ENCODE measurements at regions not wholly inside any gene's neighbourhood (a gene's known extent, or its start where the extent isn't known, plus 50 kb on each side); places are given as distances from the start of the nearest gene placed in this dataset.

DNA sequence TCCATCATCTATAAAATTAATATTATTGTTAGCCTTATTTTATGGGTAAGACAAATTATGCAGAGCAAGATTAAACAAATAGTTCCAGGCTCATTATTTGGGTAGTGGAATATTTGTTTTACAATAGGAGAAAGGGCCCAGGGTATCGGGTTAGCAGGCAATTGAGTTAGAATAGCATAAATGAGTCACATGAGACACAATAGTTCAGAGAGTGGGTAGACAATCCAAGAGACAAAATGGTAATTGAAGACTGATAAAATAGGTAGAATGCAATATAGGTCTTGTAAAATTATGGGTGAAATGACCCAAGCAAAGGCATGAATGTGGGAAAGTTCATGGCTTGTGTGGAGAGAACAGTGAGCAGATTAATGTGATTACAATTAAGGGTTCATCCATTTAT is 790.9 kb upstream of the GCFC2 start:
- TF ChIP-seq, protein P1, sequence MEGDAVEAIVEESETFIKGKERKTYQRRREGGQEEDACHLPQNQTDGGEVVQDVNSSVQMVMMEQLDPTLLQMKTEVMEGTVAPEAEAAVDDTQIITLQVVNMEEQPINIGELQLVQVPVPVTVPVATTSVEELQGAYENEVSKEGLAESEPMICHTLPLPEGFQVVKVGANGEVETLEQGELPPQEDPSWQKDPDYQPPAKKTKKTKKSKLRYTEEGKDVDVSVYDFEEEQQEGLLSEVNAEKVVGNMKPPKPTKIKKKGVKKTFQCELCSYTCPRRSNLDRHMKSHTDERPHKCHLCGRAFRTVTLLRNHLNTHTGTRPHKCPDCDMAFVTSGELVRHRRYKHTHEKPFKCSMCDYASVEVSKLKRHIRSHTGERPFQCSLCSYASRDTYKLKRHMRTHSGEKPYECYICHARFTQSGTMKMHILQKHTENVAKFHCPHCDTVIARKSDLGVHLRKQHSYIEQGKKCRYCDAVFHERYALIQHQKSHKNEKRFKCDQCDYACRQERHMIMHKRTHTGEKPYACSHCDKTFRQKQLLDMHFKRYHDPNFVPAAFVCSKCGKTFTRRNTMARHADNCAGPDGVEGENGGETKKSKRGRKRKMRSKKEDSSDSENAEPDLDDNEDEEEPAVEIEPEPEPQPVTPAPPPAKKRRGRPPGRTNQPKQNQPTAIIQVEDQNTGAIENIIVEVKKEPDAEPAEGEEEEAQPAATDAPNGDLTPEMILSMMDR (IDR thresholded peaks at IDR 0.05 in 4 of 5, conservative IDR thresholded peaks at IDR 0.05 in 1 of 5): no peak
- no peak for TF ChIP-seq POLR2A (IDR thresholded peaks at IDR 0.05)
